NCI-H1930 (cell line): ENCODE measurements at regions not wholly inside any gene's neighbourhood (a gene's known extent, or its start where the extent isn't known, plus 50 kb on each side); places are given as distances from the start of the nearest gene placed in this dataset.
"Not testable (repeated sequence)": the region's sequence is repeated elsewhere in the genome, so short reads cannot be mapped to it uniquely, and the experiment has no call there.

Experiments
- DNase-seq, 2 experiments: peaks; one replicate each; lab custom pipeline; 2025; lab: John Stamatoyannopoulos, UW

- no peak for DNase-seq
Observed at GRCh38 chr13:44783994-44784707, 205.1 kb downstream of the NUFIP1 start.

GRCh38 chr13:44780591-44781280 is 204.6 kb upstream of the TSC22D1 start:
- DNase-seq = no peak

DNA sequence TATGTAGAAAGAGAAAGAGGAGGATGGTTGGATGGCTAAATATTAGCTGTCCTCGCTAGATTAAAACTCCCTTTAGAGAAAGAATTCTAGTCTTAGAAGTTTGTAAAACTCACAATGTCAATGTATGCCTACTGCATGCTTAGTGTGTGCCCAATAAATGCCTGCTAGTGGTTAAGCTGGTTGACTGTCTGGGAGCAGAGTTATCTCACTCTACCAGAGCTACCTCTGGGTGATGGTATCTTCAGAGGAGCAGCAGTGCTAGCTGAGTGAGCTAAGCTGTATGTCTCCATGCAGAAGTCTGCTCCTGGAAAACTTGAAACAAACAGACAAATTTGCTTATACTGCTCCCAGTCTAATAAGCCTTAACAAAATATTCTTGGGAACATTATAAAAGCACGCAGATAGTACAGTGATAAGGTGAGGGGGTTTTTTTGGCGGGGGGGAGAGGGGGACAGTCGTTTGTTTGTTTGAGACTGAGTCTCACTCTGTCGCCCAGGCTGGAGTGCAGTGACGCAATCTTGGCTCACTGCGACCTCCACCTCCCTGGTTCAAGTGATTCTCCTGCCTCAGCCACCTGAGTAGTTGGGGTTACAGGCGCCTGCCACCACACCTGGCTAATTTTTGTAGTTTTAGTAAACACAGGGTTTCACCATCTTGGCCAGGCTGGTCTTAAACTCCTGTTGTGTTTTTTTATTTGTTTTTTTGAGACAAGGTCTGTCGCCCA is 202.8 kb upstream of the TSC22D1 start:
- no peak for DNase-seq

GRCh38 chr13:44775290-44775689 is 199.2 kb upstream of the TSC22D1 start:
- not testable (repeated sequence) for DNase-seq

DNA sequence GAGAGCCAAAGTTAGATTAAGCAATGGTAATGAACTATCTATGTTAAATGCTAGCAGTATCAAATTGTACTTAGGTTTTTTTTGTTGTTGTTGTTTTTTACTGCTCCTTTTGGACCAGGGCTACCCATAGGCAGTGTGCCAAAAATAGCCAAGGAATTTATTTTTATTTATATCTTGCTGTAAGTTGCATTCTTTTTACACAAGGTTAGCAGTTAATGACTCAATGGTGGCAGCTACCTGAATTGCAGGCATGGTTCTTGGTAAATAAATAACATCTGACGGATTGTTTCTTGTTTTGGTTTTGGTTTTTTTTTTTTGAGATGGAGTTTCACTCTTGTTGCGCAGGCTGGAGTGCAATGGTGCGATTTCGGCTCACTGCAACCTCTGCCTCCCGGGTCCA is 194.8 kb upstream of the TSC22D1 start:
- DNase-seq = no peak

GRCh38 chr13:44769686-44770085 is 193.6 kb upstream of the TSC22D1 start:
- DNase-seq = no peak

DNA sequence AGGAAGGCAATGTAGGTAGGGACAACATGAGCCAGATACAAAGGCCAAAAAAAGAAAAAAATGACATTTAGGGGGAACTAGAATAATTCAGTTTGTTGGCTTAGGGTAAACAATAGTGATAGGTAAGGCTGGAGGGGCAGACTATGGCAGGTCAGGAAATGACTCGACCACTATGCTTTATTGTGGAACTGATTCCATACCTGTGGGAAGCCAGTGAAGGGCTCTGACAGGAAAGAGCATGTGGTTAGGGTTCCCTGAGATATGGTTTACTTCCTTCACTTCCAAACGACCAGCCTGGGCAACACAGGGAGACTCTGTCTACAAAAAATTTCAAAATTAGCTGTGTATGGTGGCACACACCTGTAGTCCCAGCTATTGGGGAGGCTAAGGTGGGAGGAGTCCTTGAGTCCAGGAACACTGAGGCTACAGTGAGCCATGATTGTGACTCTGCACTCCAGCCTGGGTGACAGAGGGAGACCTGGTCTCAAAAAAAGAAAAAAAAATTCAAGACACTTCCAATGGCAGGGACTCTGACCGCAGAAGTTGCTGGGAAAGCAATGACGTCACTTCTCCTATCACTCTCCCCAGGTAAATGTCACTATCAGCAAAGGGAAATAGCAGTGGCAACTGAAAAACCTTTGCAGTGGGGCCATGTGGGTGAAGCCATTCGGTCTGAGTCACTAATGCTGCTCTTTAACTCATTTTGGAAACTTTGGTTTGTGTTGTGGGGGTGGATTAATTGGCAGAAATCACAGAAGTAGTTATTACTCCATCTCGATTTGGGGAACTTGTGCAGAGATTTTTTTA is 192.8 kb upstream of the TSC22D1 start:
- no peak for DNase-seq

GRCh38 chr13:44768239-44768638 is 192.1 kb upstream of the TSC22D1 start:
- no peak for DNase-seq

DNA sequence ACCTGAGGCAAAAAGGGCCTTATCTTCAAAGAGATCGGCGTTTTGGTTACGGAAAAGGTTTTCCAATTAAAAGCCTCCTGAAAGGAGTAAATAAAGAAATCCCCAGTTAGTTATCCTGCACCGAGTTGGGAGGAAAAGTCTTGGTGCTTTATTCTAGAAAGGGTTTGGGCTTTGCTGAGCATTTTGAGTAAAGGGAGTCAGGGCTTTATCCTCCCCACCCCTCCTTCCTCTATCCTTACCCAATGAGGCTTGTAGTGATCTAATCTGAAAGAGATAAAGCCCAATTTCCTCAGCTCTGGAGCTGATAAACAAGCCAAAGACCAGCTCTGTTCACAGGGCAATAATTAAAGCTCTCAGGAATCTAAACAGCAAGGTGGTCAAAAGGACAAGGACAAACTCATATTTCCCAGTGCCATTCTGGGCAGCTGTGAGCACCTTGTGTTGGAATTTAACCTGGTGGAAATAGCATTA is 188.9 kb upstream of the TSC22D1 start:
- no peak for DNase-seq

GRCh38 chr13:44764302-44764692 is 188.2 kb upstream of the TSC22D1 start:
- DNase-seq = no peak

- no peak for DNase-seq
Observed at GRCh38 chr13:44763615-44764301, 187.6 kb upstream of the TSC22D1 start.

DNA sequence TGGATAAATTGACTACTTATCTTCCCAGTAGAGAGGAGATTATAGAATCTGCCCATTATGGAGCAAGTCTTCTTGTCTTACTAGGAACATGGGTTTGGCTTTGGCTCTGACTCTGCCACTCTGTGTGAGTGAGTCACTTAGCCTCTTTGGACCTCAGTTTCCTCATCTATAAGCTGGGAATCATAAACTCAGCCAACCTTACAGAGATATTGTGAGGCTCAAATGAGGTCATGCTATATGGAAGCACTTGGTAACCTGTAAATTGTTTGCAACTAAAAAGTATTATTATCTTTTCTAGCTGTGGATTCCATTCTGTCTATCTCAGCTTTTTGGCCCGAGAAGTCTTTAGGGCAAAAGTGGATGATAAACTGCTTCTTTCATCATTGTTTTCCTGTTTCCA is 186.8 kb upstream of the TSC22D1 start:
- no peak for DNase-seq

GRCh38 chr13:44760434-44760833 is 184.3 kb upstream of the TSC22D1 start:
- DNase-seq = no peak

- no peak for DNase-seq
Observed at GRCh38 chr13:44759384-44760360, 183.5 kb upstream of the TSC22D1 start.

DNA sequence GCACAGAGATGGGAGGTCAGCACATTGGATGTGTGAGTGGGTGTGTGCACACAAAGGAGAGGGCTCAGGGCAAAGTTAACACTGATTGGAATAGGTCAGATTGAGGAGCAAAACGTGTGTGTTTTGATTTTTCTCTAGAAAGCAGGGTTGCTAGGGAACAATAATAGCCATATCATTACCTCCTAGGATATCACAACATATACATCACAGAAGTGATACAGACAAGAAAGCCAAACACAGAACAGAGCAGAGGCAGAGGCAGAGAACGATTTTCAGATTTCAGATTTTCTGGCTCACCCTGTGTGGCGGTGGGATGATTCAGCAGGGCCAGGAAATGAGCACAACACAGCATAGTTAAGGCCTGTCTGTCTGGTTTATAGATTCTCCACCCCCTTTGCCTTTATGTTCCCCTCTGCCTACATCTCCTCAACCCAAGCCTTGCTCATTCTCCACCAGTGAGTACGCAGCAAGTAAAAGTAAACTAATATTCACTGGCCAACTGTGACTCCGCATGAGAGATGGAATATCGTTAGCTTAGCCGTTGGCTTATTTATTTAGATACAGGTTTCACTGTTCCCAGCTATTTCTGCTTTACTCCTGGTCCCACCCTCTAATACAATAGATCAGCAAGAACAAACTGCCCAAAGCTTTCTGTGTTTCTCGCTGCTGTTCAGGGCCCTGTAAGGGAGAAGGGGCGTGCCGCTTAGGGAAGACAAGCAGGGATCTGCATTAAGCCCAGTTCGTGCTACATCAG is 182.7 kb upstream of the TSC22D1 start:
- DNase-seq = no peak

DNA sequence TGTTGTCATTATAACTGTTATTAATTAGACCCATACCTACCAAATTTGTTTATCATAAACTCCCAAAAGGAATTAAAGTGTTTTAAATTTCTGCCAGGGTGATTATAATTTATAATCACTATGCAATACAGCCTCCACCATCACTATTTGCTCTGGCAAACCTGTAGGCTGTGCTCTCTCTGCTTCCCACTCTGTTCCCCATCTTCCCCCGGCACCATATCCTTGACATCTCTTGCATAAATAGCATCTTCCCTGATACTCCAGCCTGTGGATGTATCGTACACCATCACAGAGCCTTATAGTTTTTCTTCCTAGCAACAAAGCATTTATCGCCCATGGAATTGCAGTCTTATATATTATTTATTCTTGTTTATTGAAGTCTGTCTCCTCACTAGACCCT is 181.5 kb upstream of the TSC22D1 start:
- DNase-seq = no peak

- no peak for DNase-seq
Observed at GRCh38 chr13:44756276-44756810, 180.2 kb upstream of the TSC22D1 start.

DNA sequence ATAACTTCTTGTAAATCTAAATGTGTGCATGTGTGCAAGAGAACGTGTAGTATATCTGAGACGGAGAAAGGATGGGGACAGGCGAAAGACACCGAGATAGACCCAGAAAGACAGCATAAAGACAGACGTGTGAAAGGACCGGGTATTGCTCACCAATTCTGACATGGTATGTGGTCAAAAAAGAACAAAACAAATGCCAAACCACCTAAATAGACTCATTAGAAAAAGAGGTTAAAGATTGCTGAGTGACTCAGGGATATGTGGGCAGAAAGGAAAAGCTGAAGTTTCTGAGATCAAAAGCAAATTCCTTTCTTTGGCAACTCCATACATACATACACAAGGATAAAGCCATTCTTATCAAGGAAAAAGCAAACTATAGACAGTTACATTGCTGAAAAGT is 179.7 kb upstream of the TSC22D1 start:
- DNase-seq = no peak

DNA sequence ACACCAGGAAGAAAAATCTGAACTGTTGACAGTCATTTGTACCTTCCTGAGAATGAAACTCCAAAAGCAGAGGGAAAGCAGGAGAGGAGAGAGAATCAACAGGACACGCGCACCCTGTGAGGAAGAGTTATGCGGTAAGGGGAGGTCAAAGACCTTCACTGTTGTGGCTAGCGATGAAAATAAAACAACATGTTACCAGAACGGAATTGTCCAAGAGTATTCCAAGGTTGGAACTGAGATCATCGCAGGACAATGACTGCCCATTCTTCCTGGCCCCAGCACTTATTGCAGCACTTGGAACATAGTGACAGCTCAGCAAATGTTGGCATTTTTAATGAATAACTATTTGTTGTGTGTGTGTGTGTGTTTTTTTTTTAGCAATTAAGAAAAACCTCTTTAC is 176.0 kb upstream of the TSC22D1 start:
- no peak for DNase-seq
